HG02938 (cell line): ENCODE measurements at regions not wholly inside any gene's neighbourhood (a gene's known extent, or its start where the extent isn't known, plus 50 kb on each side); places are given as distances from the start of the nearest gene placed in this dataset.
"Not testable (repeated sequence)": the region's sequence is repeated elsewhere in the genome, so short reads cannot be mapped to it uniquely, and the experiment has no call there.

ENCODE experiments used
- ATAC-seq: cut with Tn5 transposase; IDR thresholded peaks from one replicate; pipeline ENCODE4 v1.9.1; 2021; ENCODE audit warnings: mild to moderate bottlenecking, moderate library complexity; ENCODE audit not compliant: unreplicated experiment

DNA sequence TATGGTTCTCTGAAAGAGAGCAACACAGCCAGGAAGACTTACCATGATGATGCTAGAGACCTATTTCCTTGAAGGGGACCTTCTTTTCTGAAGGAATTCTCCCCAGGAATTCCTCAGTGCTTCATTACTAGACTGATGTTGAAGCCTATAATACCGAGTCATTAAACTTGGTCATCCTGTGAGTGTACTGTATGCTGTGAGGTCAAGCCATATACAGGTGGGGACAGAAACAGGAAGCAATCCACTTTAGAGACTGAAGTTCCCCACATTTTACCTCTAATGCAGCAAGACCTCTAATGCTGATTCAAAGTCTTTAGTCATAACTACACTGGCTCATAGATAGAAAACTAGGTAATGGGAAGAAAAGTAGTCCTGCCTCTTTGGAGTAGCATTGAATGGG lies 77.1 kb upstream of the RASEF start:
- no peak for ATAC-seq

DNA sequence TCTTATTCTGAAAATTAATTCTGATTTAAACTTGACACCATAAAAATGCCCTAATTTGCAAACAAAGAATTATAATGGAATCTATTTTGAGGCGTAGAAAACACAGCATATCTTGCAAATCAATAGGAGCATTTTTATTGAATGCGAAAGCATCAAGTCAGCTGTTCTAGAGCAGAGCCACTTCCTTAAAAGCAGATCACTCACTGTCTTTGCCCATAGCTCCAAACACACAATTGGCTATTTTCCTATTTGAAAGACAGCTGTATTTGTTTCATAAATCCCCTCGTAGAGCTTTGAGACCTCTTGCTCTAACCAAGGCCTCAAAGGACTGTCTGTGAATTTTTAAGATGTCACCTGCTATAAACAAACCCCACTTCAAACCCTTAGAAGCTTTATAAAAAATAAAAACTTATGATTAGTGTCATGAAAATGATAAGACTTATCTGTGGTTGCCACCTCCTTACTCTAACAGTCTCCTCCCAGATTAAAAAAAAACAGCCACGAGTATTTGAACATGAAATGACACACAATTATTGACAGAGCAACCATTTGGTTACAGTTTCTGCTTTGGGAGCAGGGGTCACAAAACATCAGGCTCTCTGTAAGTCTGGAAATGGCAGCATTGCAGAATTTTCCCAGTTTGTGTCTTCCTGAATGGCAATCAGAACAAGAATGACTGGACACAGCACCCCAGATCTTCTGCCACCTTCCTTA lies 75.6 kb upstream of the RASEF start:
- ATAC-seq, result no peak

DNA sequence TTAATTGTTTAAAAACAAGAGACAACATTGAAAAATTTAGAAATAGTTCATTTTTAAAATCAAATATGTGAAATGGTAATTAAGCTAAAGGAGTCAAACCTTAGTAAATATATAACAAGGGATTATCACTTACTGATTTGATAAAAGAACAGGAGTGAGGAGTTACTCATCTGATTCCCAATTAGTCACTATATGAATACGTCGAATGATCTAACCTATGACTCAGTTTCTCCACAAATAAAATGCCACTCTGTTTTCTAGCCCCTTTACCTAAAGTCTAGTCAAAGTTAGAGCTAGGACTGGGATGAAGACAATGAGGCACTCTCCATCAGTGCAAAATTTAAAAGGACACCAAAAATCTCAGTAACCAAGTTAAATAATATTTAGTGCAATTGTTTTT lies 70.4 kb upstream of the RASEF start:
- no peak for ATAC-seq

DNA sequence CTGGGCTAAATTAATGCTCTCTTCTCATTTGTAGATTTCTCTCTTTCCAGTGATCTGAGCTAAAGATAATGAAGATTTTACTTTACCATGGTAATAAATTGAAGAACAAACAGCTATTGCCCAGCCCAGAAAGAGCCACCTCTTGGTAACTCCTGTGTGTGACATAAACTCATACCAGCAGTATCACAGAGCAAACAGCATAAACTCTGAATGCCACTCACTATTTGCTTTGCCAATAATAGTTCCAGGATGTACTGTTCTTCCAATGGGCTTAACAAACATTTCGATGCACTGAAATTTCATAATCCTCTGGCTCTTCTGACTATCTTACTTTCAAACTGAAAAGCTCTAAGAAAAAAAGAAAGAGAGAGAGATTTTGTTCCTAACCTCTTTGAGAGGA lies 69.8 kb upstream of the RASEF start:
- no peak for ATAC-seq

DNA sequence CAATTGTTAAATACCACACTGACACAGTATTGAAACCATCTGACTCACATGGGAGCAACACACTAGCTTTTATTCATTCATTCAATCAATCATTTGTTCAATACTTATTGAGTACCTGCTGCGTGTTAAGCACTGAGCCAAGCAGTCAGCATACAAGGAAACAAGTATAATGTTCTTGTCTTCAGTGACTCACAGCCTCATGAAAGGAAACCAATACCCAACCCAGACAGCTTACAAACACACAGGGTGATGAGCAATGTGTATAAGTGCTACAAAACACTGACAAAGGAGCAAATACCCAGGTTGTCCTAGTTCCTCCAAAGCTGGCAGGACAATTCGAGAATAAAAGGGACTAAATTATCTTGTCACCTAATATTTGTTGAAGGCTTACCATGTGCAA lies 67.6 kb upstream of the RASEF start:
- ATAC-seq, result no peak

DNA sequence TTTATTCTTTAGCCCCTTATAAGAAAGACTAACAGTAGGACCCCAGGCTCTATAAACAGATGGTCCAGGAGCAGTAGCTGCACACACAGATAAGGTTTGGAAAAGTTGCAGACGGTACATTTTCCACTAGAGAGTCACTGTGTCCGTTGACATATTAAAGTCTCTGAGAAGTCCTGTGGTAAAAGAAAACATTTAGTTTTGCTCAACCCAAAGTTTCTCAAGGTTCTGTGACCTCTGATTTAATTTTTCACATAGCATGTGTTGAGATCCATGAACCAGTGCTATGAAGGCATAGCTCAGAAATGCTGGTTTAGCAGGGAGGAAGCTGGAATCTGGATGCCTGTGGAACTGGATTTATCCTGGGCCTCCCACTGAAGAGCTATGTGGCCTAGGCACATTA lies 62.7 kb upstream of the RASEF start:
- no peak for ATAC-seq

DNA sequence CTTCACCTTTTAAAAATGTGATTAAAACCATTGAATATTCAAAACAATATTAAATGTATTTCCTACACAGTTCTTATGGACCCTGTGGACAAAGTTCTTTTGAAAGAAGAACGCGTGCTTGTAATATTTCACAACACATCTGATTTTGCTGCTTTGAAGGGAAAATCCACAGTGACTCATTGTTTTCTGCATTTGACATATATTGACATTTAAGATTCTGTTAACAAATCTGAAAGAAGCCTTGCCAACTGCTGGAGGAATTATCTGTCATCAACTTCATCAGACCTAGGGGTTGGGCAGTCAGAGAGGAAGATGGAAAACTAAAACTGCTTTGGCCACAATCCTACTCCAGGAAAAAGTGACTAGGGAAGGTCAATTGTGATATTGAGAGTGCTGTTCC lies 56.9 kb upstream of the RASEF start:
- ATAC-seq, result no peak

DNA sequence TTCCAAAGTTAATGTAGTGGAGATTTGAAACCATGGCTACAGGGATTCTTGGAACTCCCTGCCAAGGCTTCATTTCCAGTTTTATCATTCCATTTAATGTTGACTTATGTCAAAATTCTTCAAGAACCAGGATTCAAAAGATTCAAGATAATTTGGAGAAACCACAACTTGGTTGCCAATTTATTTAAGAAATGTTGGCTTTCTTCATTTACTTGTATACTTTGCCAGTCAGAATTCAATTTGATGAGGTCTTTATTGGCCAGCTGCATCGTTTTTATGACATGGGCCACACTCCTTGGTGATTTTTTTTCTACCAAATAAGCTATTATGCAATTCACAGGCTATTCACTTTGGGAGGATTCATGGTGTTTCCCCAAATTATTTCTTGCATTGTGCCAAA lies 53.1 kb upstream of the RASEF start:
- no peak for ATAC-seq

DNA sequence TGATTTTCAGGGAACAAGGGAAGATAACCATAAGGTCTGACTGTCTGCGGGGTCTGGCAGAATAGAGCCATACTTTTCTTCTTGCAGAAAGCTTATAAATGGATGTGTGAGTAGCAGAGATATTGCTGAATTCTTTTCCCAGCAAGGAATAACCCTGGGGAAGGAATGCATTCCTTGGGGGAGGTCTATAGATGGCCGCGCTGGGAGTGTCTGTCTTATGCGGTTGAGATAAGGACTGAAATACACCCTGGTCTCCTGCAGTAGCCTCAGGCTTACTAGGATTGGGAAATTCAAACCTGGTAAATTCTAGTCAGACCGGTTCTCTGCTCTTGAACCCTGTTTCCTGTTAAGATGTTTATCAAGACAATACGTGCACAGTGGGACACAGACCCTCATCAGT lies 50.5 kb upstream of the RASEF start:
- not testable (repeated sequence) for ATAC-seq
